Endothelial cell (in vitro differentiated cells): ENCODE measurements at regions not wholly inside any gene's neighbourhood (a gene's known extent, or its start where the extent isn't known, plus 50 kb on each side); places are given as distances from the start of the nearest gene placed in this dataset.

Experiments
- DNase-seq: peaks from one replicate; pipeline ENCODE4 v3.0.0; 2021; ENCODE audit warnings: low spot score
- H3K27ac Mint-ChIP-seq: one replicate; pipeline ENCODE4 v1.8.0; 2021; ENCODE audit warnings: mixed read lengths, inconsistent platforms; ENCODE audit not compliant: unreplicated experiment
- H3K27me3 Mint-ChIP-seq: one replicate; pipeline ENCODE4 v1.8.0; 2021; ENCODE audit warnings: mild to moderate bottlenecking, moderate library complexity, mixed read lengths, inconsistent platforms; ENCODE audit not compliant: unreplicated experiment
- H3K36me3 Mint-ChIP-seq: one replicate; pipeline ENCODE4 v1.8.0; 2021; ENCODE audit warnings: mild to moderate bottlenecking, low read depth, mixed read lengths, inconsistent platforms; ENCODE audit not compliant: unreplicated experiment
- H3K4me1 Mint-ChIP-seq: one replicate; pipeline ENCODE4 v1.8.0; 2021; ENCODE audit warnings: mild to moderate bottlenecking, mixed read lengths, inconsistent platforms; ENCODE audit not compliant: unreplicated experiment
- H3K4me3 Mint-ChIP-seq: one replicate; pipeline ENCODE4 v1.8.0; 2021; ENCODE audit warnings: mild to moderate bottlenecking, mixed read lengths, inconsistent platforms; ENCODE audit not compliant: unreplicated experiment
- H3K9me3 Mint-ChIP-seq: one replicate; pipeline ENCODE4 v1.8.0; 2021; ENCODE audit warnings: mixed read lengths, inconsistent platforms; ENCODE audit not compliant: unreplicated experiment
- CTCF ChIP-seq: fragments of 200-600 bp; sonication (generic); IDR thresholded peaks from one replicate; pipeline ENCODE4 v1.5.0; 2021; ENCODE audit warnings: antibody characterized with exemption; ENCODE audit not compliant: unreplicated experiment

GRCh38 chr7:130886438-130887135 is 152.6 kb upstream of the KLF14 start:
- H3K27me3 Mint-ChIP-seq, result peaks cover 5% of the 10 kb centered on the region
- DNase-seq, result no peak
- no peak overlapping the region for H3K4me3 Mint-ChIP-seq
- H3K36me3 Mint-ChIP-seq, result peaks cover 3% of the 10 kb centered on the region
- peaks cover 23% of the 10 kb centered on the region for H3K4me1 Mint-ChIP-seq
- no peaks in the 10 kb centered on the region for H3K9me3 Mint-ChIP-seq
- no peak for TF ChIP-seq CTCF
- H3K27ac Mint-ChIP-seq, result peak overlapping the region; percentile 89

- Mint-ChIP-seq H3K4me1 (peaks cover 23% of the 10 kb centered on the region), H3K36me3 (peaks cover 3% of the 10 kb centered on the region), H3K27me3 (peaks cover 5% of the 10 kb centered on the region), H3K9me3 (no peaks in the 10 kb centered on the region), H3K4me3 (peak overlapping the region; percentile 57), H3K27ac (peak overlapping the region; percentile 89)
- no peak for DNase-seq
- TF ChIP-seq CTCF, result no peak
Measured at GRCh38 chr7:130887182-130887956, 153.4 kb upstream of the KLF14 start.

GRCh38 chr7:130887957-130888371 is 154.0 kb upstream of the KLF14 start:
- peaks cover 23% of the 10 kb centered on the region for H3K4me1 Mint-ChIP-seq
- H3K4me3 Mint-ChIP-seq, result peak overlapping the region; percentile 39
- peaks cover 5% of the 10 kb centered on the region for H3K27me3 Mint-ChIP-seq
- H3K36me3 Mint-ChIP-seq, result peaks cover 3% of the 10 kb centered on the region
- peak overlapping the region; percentile 89 for H3K27ac Mint-ChIP-seq
- DNase-seq, result no peak
- no peaks in the 10 kb centered on the region for H3K9me3 Mint-ChIP-seq
- no peak for TF ChIP-seq CTCF

GRCh38 chr7:130888468-130888867 is 154.5 kb upstream of the KLF14 start:
- H3K4me1 Mint-ChIP-seq, result peaks cover 23% of the 10 kb centered on the region
- TF ChIP-seq CTCF, result no peak
- no peaks in the 10 kb centered on the region for H3K9me3 Mint-ChIP-seq
- no peak overlapping the region for H3K4me3 Mint-ChIP-seq
- peak overlapping the region; percentile 89 for H3K27ac Mint-ChIP-seq
- peaks cover 3% of the 10 kb centered on the region for H3K36me3 Mint-ChIP-seq
- no peak for DNase-seq
- H3K27me3 Mint-ChIP-seq, result peaks cover 5% of the 10 kb centered on the region
